GM10266 (cell line): ENCODE measurements at regions not wholly inside any gene's neighbourhood (a gene's known extent, or its start where the extent isn't known, plus 50 kb on each side); places are given as distances from the start of the nearest gene placed in this dataset.

Experiments
- DNase-seq: peaks from one replicate; pipeline ENCODE4 v3.0.0; 2012; ENCODE audit errors: extremely low spot score
- CTCF ChIP-seq: IDR thresholded peaks from 2 replicates; pipeline ENCODE4 v1.5.1; 2012; ENCODE audit warnings: mild to moderate bottlenecking, low read depth; ENCODE audit not compliant: control insufficient read depth, insufficient read depth; ENCODE audit errors: missing control alignments

- TF ChIP-seq CTCF = no peak
- DNase-seq = no peak
Observed at GRCh38 chr12:19740472-19741131, 301.3 kb downstream of the AEBP2 start.

- no peak for DNase-seq
- no peak for TF ChIP-seq CTCF
Observed at GRCh38 chr12:19741132-19741489, 301.8 kb downstream of the AEBP2 start.

GRCh38 chr12:19744705-19745218, 305.5 kb downstream of the AEBP2 start:
- no peak for DNase-seq
- TF ChIP-seq CTCF = no peak

GRCh38 chr12:19746471-19746870, 307.2 kb downstream of the AEBP2 start:
- DNase-seq = no peak
- no peak for TF ChIP-seq CTCF

- DNase-seq = no peak
- no peak for TF ChIP-seq CTCF
Observed at GRCh38 chr12:19749906-19750574, 310.7 kb downstream of the AEBP2 start.

DNA sequence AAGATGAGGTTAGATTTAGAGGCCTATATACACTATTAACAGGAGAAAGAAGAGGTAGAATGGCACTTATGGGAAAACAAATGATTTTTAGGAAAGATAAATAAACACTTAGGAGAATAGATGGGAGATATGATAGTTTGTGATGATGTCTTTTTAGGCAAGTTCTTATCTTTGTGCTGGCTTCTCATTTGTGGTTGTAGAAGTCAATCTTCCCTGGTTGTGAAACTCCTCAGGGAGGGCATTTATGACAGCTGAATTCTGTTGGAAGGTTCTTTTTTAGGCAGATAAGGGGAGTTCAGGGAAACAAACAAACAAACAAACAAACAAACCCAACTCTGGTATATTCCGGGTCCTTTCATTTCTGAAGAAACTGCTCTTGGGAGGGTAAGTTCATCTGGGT, 311.8 kb downstream of the AEBP2 start:
- no peak for DNase-seq
- TF ChIP-seq CTCF = no peak

DNA sequence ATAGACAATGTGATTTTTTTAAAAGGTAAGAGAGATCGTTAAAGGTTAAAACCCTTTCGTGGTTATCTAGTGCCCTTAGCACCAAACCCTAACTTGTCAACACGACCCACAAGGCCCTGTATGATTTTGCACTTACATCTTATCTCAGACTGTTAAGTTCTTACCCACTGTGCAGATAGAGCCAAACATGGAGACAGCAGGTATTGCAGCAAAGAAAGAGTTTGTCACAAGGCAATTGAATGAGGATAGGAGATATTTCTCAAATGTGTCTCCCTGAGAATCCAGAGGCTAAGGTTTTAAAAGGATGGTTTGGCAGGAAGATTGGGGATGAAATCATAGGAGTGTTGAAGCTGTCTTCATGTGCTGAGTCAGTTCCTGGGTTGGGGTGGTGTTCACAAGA, 313.4 kb downstream of the AEBP2 start:
- TF ChIP-seq CTCF = no peak
- no peak for DNase-seq
